ENCODE measurements at regions not wholly inside any gene's neighbourhood (a gene's known extent, or its start where the extent isn't known, plus 50 kb on each side); places are given as distances from the start of the nearest gene placed in this dataset.

DNA sequence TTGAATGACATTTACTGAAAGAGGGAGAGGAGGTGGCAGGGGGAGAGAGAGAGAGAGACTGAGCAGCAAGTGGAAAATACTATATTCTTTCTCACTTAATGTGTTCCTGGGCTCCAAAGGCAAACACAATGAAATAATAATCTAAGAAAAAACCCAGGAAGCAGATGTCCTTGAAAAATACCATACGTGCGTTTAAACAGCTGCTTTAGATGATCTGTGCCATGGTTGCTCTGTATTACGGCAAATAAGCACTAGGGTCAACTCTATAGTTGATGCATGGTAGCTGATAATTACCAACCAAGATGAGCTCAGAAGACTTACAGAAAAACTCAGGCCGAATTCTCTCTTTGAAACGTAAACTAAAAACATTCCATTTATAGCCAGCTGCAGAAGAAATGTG, 410.3 kb upstream of the TBL1XR1 start:
- WGBS, 3 donors: 9 to 27% (median 19%) methylated on average over 5 of the region's 5 CpGs
- Histone ChIP-seq H3K27ac (no peak overlapping the region), H3K4me3 (no peak overlapping the region), H3K4me1 (ENCODE audit: insufficient read depth) (peaks cover 7% of the 10 kb centered on the region), H3K36me3 (no peaks in the 10 kb centered on the region), H3K27me3 (no peaks in the 10 kb centered on the region), H3K9me3 (no peaks in the 10 kb centered on the region)
- TF ChIP-seq CTCF (IDR thresholded peaks at IDR 0.05): no peak
- TF ChIP-seq POLR2A (IDR thresholded peaks at IDR 0.05): no peak
- no peak for TF ChIP-seq EP300 (IDR thresholded peaks at IDR 0.05)
- DNase-seq: no peak
- intact Hi-C loops (cut with DNase I): no loop called here

DNA sequence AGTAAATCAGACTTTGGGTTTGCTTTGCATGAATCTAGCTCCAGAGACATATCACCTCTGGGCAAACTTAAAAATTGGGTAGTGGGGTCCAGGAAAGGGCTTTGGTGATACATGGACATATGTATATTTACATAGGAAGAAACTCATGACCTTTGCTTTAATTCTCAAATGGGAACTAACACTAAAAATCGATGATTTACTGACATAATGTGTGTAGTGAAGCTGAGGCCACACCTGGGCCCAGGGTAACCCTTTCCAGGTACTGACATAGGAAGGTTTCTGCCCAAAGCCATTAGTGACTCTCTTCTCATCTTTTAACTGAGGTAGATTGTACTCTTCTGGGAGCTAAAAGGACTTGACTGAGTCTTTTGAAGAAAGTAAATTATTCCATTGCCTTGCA, 411.2 kb upstream of the TBL1XR1 start:
- no peak for DNase-seq
- Histone ChIP-seq H3K9me3 (no peaks in the 10 kb centered on the region), H3K4me1 (ENCODE audit: insufficient read depth) (peaks cover 7% of the 10 kb centered on the region), H3K27me3 (no peaks in the 10 kb centered on the region), H3K27ac (no peak overlapping the region), H3K4me3 (no peak overlapping the region), H3K36me3 (no peaks in the 10 kb centered on the region)
- intact Hi-C loops (cut with DNase I): no loop called here
- WGBS, 3 donors: 81 to 91% (median 91%) methylated on average over 1 of the region's 1 CpG
- TF ChIP-seq CTCF (IDR thresholded peaks at IDR 0.05) (no peak), EP300 (IDR thresholded peaks at IDR 0.05) (no peak), POLR2A (IDR thresholded peaks at IDR 0.05) (no peak)

DNA sequence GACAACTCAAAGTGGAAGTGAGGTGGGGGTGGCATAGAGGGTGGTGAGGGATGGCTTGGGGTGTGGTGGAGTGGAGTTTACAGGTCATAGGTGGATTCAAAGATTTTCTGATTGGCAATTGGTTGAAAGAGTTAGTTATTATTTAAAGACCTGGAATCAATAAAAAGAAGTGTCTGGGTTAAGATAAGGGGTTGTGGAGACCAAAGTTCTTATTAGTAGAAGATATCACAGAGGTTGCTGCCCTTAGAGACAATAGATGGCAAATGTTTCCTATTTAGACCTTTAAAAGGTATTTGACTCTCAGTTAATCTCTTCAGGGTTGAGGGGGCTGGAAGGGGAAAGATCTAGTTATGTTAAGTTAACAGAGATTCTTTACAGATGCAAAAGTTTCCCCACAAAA, 412.3 kb upstream of the TBL1XR1 start:
- no peak for TF ChIP-seq CTCF (IDR thresholded peaks at IDR 0.05)
- TF ChIP-seq EP300 (IDR thresholded peaks at IDR 0.05): no peak
- no peak for TF ChIP-seq POLR2A (IDR thresholded peaks at IDR 0.05)
- H3K4me1 ChIP-seq (ENCODE audit: insufficient read depth): peaks cover 7% of the 10 kb centered on the region
- no peaks in the 10 kb centered on the region for H3K27me3 ChIP-seq
- no peak overlapping the region for H3K4me3 ChIP-seq
- no peak for DNase-seq
- intact Hi-C loops (cut with DNase I): no loop called here
- no peak overlapping the region for H3K27ac ChIP-seq
- H3K9me3 ChIP-seq: no peaks in the 10 kb centered on the region
- H3K36me3 ChIP-seq: no peaks in the 10 kb centered on the region

GRCh38 chr3:177610262-177610661, 413.0 kb upstream of the TBL1XR1 start:
- TF ChIP-seq EP300 (IDR thresholded peaks at IDR 0.05): no peak
- no peak for TF ChIP-seq POLR2A (IDR thresholded peaks at IDR 0.05)
- no peak for TF ChIP-seq CTCF (IDR thresholded peaks at IDR 0.05)
- H3K27ac ChIP-seq: no peak overlapping the region

More at GRCh38 chr3:177610262-177610661, 413.0 kb upstream of the TBL1XR1 start:
- Histone ChIP-seq H3K4me1 (ENCODE audit: insufficient read depth) (peaks cover 9% of the 10 kb centered on the region), H3K4me3 (no peak overlapping the region), H3K27me3 (no peaks in the 10 kb centered on the region), H3K9me3 (no peaks in the 10 kb centered on the region), H3K36me3 (no peaks in the 10 kb centered on the region)
- DNase-seq: no peak
- intact Hi-C loops (cut with DNase I): no loop called here
- 70 to 94% (median 94%) methylated on average over 2 of the region's 2 CpGs for WGBS, 3 donors

Measured in ovary (tissue), 7 donors.